Right lobe of liver (tissue), 4 donors: ENCODE measurements at regions not wholly inside any gene's neighbourhood (a gene's known extent, or its start where the extent isn't known, plus 50 kb on each side); places are given as distances from the start of the nearest gene placed in this dataset.
"Not testable (repeated sequence)": the region's sequence is repeated elsewhere in the genome, so short reads cannot be mapped to it uniquely, and the experiment has no call there.

Experiments used
- POLR2A ChIP-seq: fragments of 450-650 bp; IDR thresholded peaks from one replicate; pipeline ENCODE4 v1.6.1; 2017; ENCODE audit warnings: antibody characterized with exemption, mild to moderate bottlenecking
- TF ChIP-seq, protein P1 (sequence below), 4 donors: fragments of 200-600 bp in 3 of 4; fragments of 450-650 bp in 1 of 4; IDR thresholded peaks; one replicate each; pipeline versions ENCODE4 v1.5.1 to v1.8.0; 2016 to 2022; ENCODE audit warnings: antibody characterized with exemption in 4 of 4, mild to moderate bottlenecking in 2 of 4
- donor health status: DM: no; HTN: no; CAD: no.
- donor health status: DM: no; HTN: no; CAD: no.
- donor health status: DM: no; HTN: yes; CAD: no.

DNA sequence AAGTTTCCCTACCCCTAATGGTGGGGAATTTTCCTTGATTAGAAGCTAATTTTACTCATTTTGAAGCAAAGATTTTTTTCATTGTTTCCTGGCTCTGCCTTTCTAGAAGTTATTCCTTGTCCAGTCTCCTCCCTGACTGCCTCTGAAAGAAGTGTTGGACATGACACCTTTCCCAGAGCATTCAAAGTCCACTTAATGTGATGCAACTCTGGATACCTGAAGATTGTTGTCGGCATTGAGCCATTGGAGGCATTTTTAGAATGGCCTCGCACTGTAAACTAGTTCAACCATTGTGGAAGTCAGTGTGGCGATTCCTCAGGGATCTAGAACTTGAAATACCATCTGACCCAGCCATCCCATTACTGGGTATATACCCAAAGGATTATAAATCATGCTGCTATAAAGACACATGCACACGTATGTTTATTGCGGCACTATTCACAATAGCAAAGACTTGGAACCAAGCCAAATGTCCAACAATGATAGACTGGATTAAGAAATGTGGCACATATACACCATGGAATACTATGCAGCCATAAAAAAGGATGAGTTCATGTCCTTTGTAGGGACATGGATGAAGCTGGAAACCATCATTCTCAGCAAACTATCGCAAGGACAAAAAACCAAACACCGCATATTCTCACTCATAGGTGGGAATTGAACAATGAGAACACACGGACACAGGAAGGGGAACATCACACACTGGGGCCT is 69.7 kb upstream of the PLA2G4A start:
- TF ChIP-seq, protein P1, sequence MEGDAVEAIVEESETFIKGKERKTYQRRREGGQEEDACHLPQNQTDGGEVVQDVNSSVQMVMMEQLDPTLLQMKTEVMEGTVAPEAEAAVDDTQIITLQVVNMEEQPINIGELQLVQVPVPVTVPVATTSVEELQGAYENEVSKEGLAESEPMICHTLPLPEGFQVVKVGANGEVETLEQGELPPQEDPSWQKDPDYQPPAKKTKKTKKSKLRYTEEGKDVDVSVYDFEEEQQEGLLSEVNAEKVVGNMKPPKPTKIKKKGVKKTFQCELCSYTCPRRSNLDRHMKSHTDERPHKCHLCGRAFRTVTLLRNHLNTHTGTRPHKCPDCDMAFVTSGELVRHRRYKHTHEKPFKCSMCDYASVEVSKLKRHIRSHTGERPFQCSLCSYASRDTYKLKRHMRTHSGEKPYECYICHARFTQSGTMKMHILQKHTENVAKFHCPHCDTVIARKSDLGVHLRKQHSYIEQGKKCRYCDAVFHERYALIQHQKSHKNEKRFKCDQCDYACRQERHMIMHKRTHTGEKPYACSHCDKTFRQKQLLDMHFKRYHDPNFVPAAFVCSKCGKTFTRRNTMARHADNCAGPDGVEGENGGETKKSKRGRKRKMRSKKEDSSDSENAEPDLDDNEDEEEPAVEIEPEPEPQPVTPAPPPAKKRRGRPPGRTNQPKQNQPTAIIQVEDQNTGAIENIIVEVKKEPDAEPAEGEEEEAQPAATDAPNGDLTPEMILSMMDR (IDR thresholded peaks at IDR 0.05): not testable (repeated sequence)
- not testable (repeated sequence) for TF ChIP-seq POLR2A
